OCI-LY1 (cell line): ENCODE measurements at regions not wholly inside any gene's neighbourhood (a gene's known extent, or its start where the extent isn't known, plus 50 kb on each side); places are given as distances from the start of the nearest gene placed in this dataset.

Source experiments
- H2AFZ ChIP-seq: fragments of 200-600 bp; sonication (generic), shearing (Covaris generic); 2 replicates; pipeline ENCODE4 v1.6.0; 2014; ENCODE audit warnings: antibody characterized with exemption, mild to moderate bottlenecking, low read length
- H3F3A ChIP-seq: fragments of 200-600 bp; sonication (generic), shearing (Covaris generic); 2 replicates; pipeline ENCODE4 v1.6.0; 2014; ENCODE audit warnings: mild to moderate bottlenecking, antibody characterized with exemption, low read length, moderate library complexity; ENCODE audit not compliant: insufficient read depth
- H3K27ac ChIP-seq: fragments of 200-600 bp; sonication (generic); 2 replicates; pipeline ENCODE4 v1.5.1; 2014; ENCODE audit warnings: low read length, mixed run types, mild to moderate bottlenecking, low read depth; ENCODE audit not compliant: poor library complexity, severe bottlenecking
- H3K27me3 ChIP-seq: fragments of 200-600 bp; sonication (generic); 2 replicates; pipeline ENCODE4 v1.6.0; 2014; ENCODE audit warnings: antibody characterized with exemption, mild to moderate bottlenecking, low read length, moderate library complexity; ENCODE audit not compliant: insufficient read depth
- H3K36me3 ChIP-seq: fragments of 200-600 bp; sonication (generic); 2 replicates; pipeline ENCODE4 v1.6.1; 2014; ENCODE audit warnings: mild to moderate bottlenecking, antibody characterized with exemption, low read length, moderate library complexity, mixed read lengths; ENCODE audit not compliant: insufficient read depth
- H3K4me1 ChIP-seq: fragments of 200-600 bp; sonication (generic); 2 replicates; pipeline ENCODE4 v1.5.1; 2014; ENCODE audit warnings: mild to moderate bottlenecking, low read length, moderate library complexity; ENCODE audit not compliant: insufficient read depth, severe bottlenecking
- H3K4me2 ChIP-seq: fragments of 200-600 bp; sonication (generic), shearing (Covaris generic); 2 replicates; pipeline ENCODE4 v1.6.1; 2014; ENCODE audit warnings: low read length
- H3K4me3 ChIP-seq: fragments of 200-600 bp; sonication (generic); 2 replicates; pipeline ENCODE4 v1.5.1; 2014; ENCODE audit warnings: low read length, low read depth, mild to moderate bottlenecking, mixed read lengths; ENCODE audit not compliant: poor library complexity, severe bottlenecking
- H3K79me2 ChIP-seq: fragments of 200-600 bp; shearing (Covaris generic); 2 replicates; pipeline ENCODE4 v1.6.1; 2016; ENCODE audit warnings: mixed run types, low read length, mixed read lengths; ENCODE audit not compliant: insufficient read depth
- H3K9ac ChIP-seq: fragments of 200-600 bp; sonication (generic), shearing (Covaris generic); 2 replicates; pipeline ENCODE4 v1.6.1; 2014; ENCODE audit warnings: mild to moderate bottlenecking, low read length, mixed read lengths
- H3K9me2 ChIP-seq: fragments of 200-600 bp; sonication (generic), shearing (Covaris generic); 2 replicates; pipeline ENCODE4 v1.6.1; 2014; ENCODE audit warnings: low read depth, mild to moderate bottlenecking, low read length, mixed read lengths
- H3K9me3 ChIP-seq: fragments of 200-600 bp; shearing (Covaris generic); 2 replicates; pipeline ENCODE4 v1.6.1; 2014; ENCODE audit warnings: low read length, mixed read lengths
- H4K20me1 ChIP-seq: fragments of 200-600 bp; sonication (generic), shearing (Covaris generic); 2 replicates; pipeline ENCODE4 v1.6.0; 2016; ENCODE audit warnings: mild to moderate bottlenecking, low read length; ENCODE audit not compliant: insufficient read depth
- EZH2 ChIP-seq: fragments of 200-600 bp; sonication (generic), shearing (Covaris generic); IDR thresholded peaks from 2 replicates; pipeline ENCODE4 v1.8.0; 2017; ENCODE audit warnings: borderline replicate concordance, mixed run types, mild to moderate bottlenecking, antibody characterized with exemption, low read length, moderate library complexity, mixed read lengths
- TF ChIP-seq, protein P1 (sequence below): fragments of 200-600 bp; sonication (generic), shearing (Covaris generic); IDR thresholded peaks from 2 replicates; pipeline ENCODE4 v1.5.1; 2017; ENCODE audit warnings: mild to moderate bottlenecking, antibody characterized with exemption, low read length, moderate library complexity, mixed read lengths

DNA sequence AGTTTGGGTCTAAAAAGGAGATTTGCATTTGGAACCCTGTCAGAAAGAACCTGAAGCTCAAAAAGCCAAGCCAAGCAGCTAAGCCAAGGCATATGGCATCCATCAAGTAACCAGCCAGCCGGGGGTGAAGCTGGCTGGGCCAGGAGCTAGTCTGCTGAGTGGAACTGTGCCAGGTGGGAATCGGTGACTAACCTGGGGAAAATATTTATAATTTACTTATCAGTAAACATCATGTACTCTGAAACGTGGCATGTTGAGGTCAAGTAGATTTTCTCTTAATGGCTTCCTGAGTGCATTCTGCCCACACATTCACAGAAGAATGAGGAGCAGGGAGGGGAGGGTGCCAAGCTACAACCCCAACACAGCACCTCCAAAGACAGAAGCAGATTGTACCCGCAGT lies 70.5 kb upstream of the SESN3 start:
- no peaks in the 10 kb centered on the region for H3K79me2 ChIP-seq
- H3K9me2 ChIP-seq = no peaks in the 10 kb centered on the region
- no peak overlapping the region for H3K27ac ChIP-seq
- no peaks in the 10 kb centered on the region for H3F3A ChIP-seq
- H2AFZ ChIP-seq = no peak overlapping the region
- no peaks in the 10 kb centered on the region for H3K36me3 ChIP-seq
- no peak overlapping the region for H3K9ac ChIP-seq
- no peaks in the 10 kb centered on the region for H3K9me3 ChIP-seq
- no peak for TF ChIP-seq EZH2
- TF ChIP-seq, protein P1, sequence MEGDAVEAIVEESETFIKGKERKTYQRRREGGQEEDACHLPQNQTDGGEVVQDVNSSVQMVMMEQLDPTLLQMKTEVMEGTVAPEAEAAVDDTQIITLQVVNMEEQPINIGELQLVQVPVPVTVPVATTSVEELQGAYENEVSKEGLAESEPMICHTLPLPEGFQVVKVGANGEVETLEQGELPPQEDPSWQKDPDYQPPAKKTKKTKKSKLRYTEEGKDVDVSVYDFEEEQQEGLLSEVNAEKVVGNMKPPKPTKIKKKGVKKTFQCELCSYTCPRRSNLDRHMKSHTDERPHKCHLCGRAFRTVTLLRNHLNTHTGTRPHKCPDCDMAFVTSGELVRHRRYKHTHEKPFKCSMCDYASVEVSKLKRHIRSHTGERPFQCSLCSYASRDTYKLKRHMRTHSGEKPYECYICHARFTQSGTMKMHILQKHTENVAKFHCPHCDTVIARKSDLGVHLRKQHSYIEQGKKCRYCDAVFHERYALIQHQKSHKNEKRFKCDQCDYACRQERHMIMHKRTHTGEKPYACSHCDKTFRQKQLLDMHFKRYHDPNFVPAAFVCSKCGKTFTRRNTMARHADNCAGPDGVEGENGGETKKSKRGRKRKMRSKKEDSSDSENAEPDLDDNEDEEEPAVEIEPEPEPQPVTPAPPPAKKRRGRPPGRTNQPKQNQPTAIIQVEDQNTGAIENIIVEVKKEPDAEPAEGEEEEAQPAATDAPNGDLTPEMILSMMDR = no peak
- no peaks in the 10 kb centered on the region for H4K20me1 ChIP-seq
- H3K27me3 ChIP-seq = no peaks in the 10 kb centered on the region
- no peak overlapping the region for H3K4me3 ChIP-seq
- H3K4me1 ChIP-seq = peaks cover 9% of the 10 kb centered on the region
- H3K4me2 ChIP-seq = no peak overlapping the region

- H3K27ac ChIP-seq = no peak overlapping the region
- no peaks in the 10 kb centered on the region for H3F3A ChIP-seq
- H3K79me2 ChIP-seq = no peaks in the 10 kb centered on the region
- H3K4me2 ChIP-seq = no peak overlapping the region
- peaks cover 15% of the 10 kb centered on the region for H3K4me1 ChIP-seq
- H3K9me2 ChIP-seq = no peaks in the 10 kb centered on the region
- no peaks in the 10 kb centered on the region for H4K20me1 ChIP-seq
- H3K27me3 ChIP-seq = no peaks in the 10 kb centered on the region
- no peak overlapping the region for H2AFZ ChIP-seq
- H3K4me3 ChIP-seq = no peak overlapping the region
- no peaks in the 10 kb centered on the region for H3K36me3 ChIP-seq
- H3K9me3 ChIP-seq = no peaks in the 10 kb centered on the region
- TF ChIP-seq, protein P1 = no peak
- no peak for TF ChIP-seq EZH2
- H3K9ac ChIP-seq = no peak overlapping the region
Observed at GRCh38 chr11:95299078-95299679, 68.2 kb upstream of the SESN3 start.

DNA sequence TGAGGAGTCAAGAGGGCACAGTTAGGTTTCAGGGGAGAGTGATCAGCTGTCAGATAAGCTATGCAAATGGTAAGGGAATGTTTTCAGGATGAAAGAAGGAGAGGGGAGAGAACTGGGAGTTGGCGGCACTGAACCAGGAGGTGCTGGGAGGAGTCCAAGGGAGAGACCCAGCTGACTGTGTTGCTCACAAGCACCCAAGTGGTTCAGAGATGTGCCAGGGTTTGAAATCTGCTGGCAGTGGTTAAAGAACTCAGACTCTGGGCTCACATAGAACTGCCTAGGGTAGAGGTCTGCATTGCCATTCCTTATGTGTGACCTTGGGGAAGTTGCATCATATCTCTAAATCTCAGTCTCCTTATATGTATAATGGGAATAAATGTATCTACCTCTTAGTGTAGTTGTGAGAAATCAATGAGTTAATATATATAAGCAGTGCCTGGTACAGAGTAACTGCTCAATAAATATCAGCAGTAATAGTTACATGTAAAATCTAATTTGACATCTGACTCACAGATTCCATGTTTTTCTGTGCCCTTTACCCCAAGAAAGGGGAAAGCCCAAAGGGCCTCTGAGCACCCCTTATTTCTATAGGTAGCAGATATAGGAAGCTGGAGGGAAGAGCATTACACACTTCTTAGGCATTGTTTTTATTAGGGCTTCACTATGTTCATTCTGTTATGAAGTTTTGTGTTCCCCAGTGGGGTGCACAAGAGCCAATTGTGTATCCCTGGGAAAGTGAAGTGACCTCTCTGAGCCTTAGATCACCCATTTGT lies 66.9 kb upstream of the SESN3 start:
- no peaks in the 10 kb centered on the region for H3K9me3 ChIP-seq
- no peaks in the 10 kb centered on the region for H4K20me1 ChIP-seq
- H3K36me3 ChIP-seq = no peaks in the 10 kb centered on the region
- no peak overlapping the region for H3K9ac ChIP-seq
- no peak overlapping the region for H3K27ac ChIP-seq
- H3K79me2 ChIP-seq = no peaks in the 10 kb centered on the region
- H2AFZ ChIP-seq = no peak overlapping the region
- H3F3A ChIP-seq = no peaks in the 10 kb centered on the region
- no peak overlapping the region for H3K4me2 ChIP-seq
- H3K9me2 ChIP-seq = no peaks in the 10 kb centered on the region
- peaks cover 15% of the 10 kb centered on the region for H3K4me1 ChIP-seq
- H3K4me3 ChIP-seq = no peak overlapping the region
- no peaks in the 10 kb centered on the region for H3K27me3 ChIP-seq
- TF ChIP-seq, protein P1 = no peak
- no peak for TF ChIP-seq EZH2
